T-helper 2 cell treated with Interferon-gamma antibody and Interleukin-4, amounts not matched to agents 5 μg/mL and 100 μg/mL, for 36 hours (primary cell): ENCODE measurements at regions not wholly inside any gene's neighbourhood (a gene's known extent, or its start where the extent isn't known, plus 50 kb on each side); places are given as distances from the start of the nearest gene placed in this dataset.
"Not testable (repeated sequence)": the region's sequence is repeated elsewhere in the genome, so short reads cannot be mapped to it uniquely, and the experiment has no call there.

Source experiments
- DNase-seq: peaks from one replicate; pipeline ENCODE4 v3.0.0; 2021; ENCODE audit warnings: low spot score
- H3K27ac Mint-ChIP-seq: one replicate; pipeline ENCODE4 v1.8.0; 2021; ENCODE audit warnings: mild to moderate bottlenecking, mixed read lengths
- H3K27me3 Mint-ChIP-seq: one replicate; pipeline ENCODE4 v1.8.0; 2021; ENCODE audit warnings: low read depth, mixed read lengths
- H3K36me3 Mint-ChIP-seq: one replicate; pipeline ENCODE4 v1.8.0; 2021; ENCODE audit warnings: low read depth, mixed read lengths
- H3K4me1 Mint-ChIP-seq: one replicate; pipeline ENCODE4 v1.8.0; 2021; ENCODE audit warnings: low read depth, mixed read lengths
- H3K4me3 Mint-ChIP-seq: one replicate; pipeline ENCODE4 v1.8.0; 2022; ENCODE audit warnings: mild to moderate bottlenecking, moderate library complexity, mixed read lengths
- H3K9me3 Mint-ChIP-seq: one replicate; pipeline ENCODE4 v1.8.0; 2021; ENCODE audit warnings: mixed read lengths

DNA sequence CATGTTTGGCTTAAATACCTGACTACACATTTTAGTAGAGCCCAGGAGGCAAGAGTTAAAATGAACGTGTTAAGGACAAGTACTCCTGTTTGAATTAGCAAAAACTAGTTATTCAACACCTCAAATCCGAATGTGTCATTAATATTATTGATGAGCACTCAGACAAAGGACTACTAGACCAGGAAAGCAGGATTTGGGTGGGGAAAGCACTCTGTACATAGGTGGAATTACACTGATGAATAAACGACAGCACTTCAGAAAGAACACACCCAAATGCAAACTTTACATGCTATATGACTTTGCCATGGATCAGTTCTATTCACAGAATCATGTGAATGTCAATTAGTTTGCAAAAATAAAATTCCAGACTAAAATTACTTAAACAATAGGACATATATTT is 95.1 kb upstream of the CAV2 start:
- H3K4me1 Mint-ChIP-seq = no peaks in the 10 kb centered on the region
- H3K9me3 Mint-ChIP-seq = no peaks in the 10 kb centered on the region
- H3K27me3 Mint-ChIP-seq = peaks cover 7% of the 10 kb centered on the region
- H3K27ac Mint-ChIP-seq = no peak overlapping the region
- no peak overlapping the region for H3K4me3 Mint-ChIP-seq
- no peaks in the 10 kb centered on the region for H3K36me3 Mint-ChIP-seq
- DNase-seq = no peak

GRCh38 chr7:116405810-116406209 is 93.7 kb upstream of the CAV2 start:
- Mint-ChIP-seq H3K27me3 (peaks cover 7% of the 10 kb centered on the region), H3K4me1 (no peaks in the 10 kb centered on the region), H3K9me3 (no peaks in the 10 kb centered on the region), H3K36me3 (no peaks in the 10 kb centered on the region), H3K4me3 (no peak overlapping the region), H3K27ac (no peak overlapping the region)
- DNase-seq = no peak

GRCh38 chr7:116407165-116407564 is 92.4 kb upstream of the CAV2 start:
- Mint-ChIP-seq H3K4me1 (no peaks in the 10 kb centered on the region), H3K4me3 (no peak overlapping the region), H3K27me3 (peaks cover 5% of the 10 kb centered on the region), H3K36me3 (no peaks in the 10 kb centered on the region), H3K27ac (no peak overlapping the region), H3K9me3 (no peaks in the 10 kb centered on the region)
- no peak for DNase-seq

GRCh38 chr7:116408166-116408565 is 91.4 kb upstream of the CAV2 start:
- Mint-ChIP-seq H3K4me1 (no peaks in the 10 kb centered on the region), H3K4me3 (no peak overlapping the region), H3K27me3 (peaks cover 2% of the 10 kb centered on the region), H3K27ac (no peak overlapping the region), H3K9me3 (no peaks in the 10 kb centered on the region), H3K36me3 (no peaks in the 10 kb centered on the region)
- DNase-seq = no peak

DNA sequence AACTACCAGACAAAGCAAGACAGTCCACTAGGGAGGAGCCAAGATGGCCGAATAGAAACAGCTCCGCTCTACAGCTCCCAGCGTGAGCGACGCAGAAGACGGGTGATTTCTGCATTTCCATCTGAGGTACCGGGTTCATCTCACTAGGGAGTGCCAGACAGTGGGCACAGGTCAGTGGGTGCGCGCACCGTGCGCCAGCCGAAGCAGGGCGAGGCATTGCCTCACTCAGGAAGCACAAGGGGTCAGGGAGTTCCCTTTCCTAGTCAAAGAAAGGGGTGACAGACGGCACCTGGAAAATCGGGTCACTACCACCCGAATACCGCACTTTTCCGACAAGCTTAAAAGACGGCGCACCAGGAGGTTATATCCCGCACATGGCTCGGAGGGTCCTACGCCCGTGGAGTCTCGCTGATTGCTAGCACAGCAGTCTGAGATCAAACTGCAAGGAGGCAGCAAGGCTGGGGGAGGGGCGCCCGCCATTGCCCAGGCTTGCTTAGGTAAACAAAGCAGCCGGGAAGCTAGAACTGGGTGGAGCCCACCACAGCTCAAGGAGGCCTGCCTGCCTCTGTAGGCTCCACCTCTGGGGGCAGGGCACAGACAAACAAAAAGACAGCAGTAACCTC is 90.6 kb upstream of the CAV2 start:
- not testable (repeated sequence) for H3K27me3 Mint-ChIP-seq, H3K36me3 Mint-ChIP-seq, H3K27ac Mint-ChIP-seq, H3K4me1 Mint-ChIP-seq, DNase-seq, H3K4me3 Mint-ChIP-seq, H3K9me3 Mint-ChIP-seq

- not testable (repeated sequence) for H3K4me1 Mint-ChIP-seq, H3K36me3 Mint-ChIP-seq, H3K27ac Mint-ChIP-seq, H3K4me3 Mint-ChIP-seq, H3K9me3 Mint-ChIP-seq, DNase-seq, H3K27me3 Mint-ChIP-seq
Observed at GRCh38 chr7:116410694-116411093, 88.8 kb upstream of the CAV2 start.

DNA sequence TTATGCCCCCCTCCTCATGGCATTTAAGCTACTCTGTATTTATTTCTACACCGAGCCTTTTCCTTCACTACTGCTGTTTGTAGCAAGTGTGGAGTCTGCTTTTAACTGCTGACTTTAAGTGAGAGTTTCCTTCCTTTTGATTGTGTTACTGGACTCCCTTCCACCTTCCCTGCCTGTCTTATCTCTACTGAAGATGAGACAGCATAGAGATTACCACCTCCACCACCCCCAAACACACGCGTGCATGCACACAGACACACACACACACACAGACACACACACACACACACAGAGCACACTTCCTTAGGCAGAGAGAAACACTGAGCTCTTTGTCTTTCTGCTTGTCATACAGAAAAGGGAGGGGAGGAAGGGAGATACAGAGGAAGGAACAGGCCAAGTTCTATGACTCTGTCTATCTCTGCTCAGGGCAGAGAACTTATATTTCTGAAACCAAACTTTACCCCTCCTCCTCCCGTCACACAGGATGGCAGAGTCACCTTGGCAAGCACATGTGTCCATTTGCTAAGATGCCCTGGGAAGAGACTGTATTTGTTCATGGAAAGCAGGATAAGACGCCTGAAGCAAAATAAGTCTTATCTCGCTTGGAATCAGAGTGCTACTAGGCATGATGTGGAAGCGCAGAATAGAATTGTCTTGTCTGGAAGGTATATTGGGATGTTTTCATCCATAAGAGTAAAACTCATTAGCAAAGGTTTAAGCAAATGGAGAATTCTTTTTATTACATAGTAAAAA is 81.8 kb upstream of the CAV2 start:
- H3K9me3 Mint-ChIP-seq = no peaks in the 10 kb centered on the region
- H3K27ac Mint-ChIP-seq = no peak overlapping the region
- DNase-seq = no peak
- H3K4me3 Mint-ChIP-seq = no peak overlapping the region
- H3K27me3 Mint-ChIP-seq = peaks cover 10% of the 10 kb centered on the region
- no peaks in the 10 kb centered on the region for H3K36me3 Mint-ChIP-seq
- no peaks in the 10 kb centered on the region for H3K4me1 Mint-ChIP-seq

GRCh38 chr7:116418524-116418923 is 81.0 kb upstream of the CAV2 start:
- no peaks in the 10 kb centered on the region for H3K4me1 Mint-ChIP-seq
- no peak for DNase-seq
- H3K9me3 Mint-ChIP-seq = no peaks in the 10 kb centered on the region
- H3K4me3 Mint-ChIP-seq = no peak overlapping the region
- no peak overlapping the region for H3K27ac Mint-ChIP-seq
- H3K27me3 Mint-ChIP-seq = peaks cover 10% of the 10 kb centered on the region
- H3K36me3 Mint-ChIP-seq = no peaks in the 10 kb centered on the region

DNA sequence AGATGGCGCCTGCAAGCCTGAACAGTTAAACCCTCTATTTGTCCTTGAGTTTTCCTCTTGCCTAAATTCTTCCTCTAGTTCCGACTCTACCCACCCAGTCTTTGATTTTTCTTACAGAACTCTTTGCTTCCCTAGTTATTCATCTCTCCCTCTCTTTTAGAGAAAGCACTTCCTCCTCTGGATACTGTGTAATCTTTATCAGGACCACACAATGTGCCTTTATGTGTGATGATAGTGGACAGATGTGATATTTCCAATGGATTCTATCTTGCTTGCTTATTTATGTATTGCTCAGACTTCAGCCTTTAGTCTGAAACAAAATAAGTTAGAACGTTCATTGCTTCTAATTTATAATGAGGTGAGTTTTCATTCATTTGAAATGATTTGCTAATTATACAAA is 79.5 kb upstream of the CAV2 start:
- H3K4me3 Mint-ChIP-seq = no peak overlapping the region
- peaks cover 10% of the 10 kb centered on the region for H3K27me3 Mint-ChIP-seq
- no peak overlapping the region for H3K27ac Mint-ChIP-seq
- H3K4me1 Mint-ChIP-seq = no peaks in the 10 kb centered on the region
- no peaks in the 10 kb centered on the region for H3K9me3 Mint-ChIP-seq
- no peak for DNase-seq
- no peaks in the 10 kb centered on the region for H3K36me3 Mint-ChIP-seq

GRCh38 chr7:116421298-116421697 is 78.2 kb upstream of the CAV2 start:
- Mint-ChIP-seq H3K4me1 (no peaks in the 10 kb centered on the region), H3K27me3 (peaks cover 10% of the 10 kb centered on the region), H3K4me3 (no peak overlapping the region), H3K36me3 (no peaks in the 10 kb centered on the region), H3K27ac (no peak overlapping the region), H3K9me3 (no peaks in the 10 kb centered on the region)
- no peak for DNase-seq

- Mint-ChIP-seq H3K9me3 (no peaks in the 10 kb centered on the region), H3K27ac (no peak overlapping the region), H3K4me1 (no peaks in the 10 kb centered on the region), H3K27me3 (peaks cover 8% of the 10 kb centered on the region), H3K36me3 (no peaks in the 10 kb centered on the region), H3K4me3 (no peak overlapping the region)
- no peak for DNase-seq
Observed at GRCh38 chr7:116422683-116423082, 76.9 kb upstream of the CAV2 start.

DNA sequence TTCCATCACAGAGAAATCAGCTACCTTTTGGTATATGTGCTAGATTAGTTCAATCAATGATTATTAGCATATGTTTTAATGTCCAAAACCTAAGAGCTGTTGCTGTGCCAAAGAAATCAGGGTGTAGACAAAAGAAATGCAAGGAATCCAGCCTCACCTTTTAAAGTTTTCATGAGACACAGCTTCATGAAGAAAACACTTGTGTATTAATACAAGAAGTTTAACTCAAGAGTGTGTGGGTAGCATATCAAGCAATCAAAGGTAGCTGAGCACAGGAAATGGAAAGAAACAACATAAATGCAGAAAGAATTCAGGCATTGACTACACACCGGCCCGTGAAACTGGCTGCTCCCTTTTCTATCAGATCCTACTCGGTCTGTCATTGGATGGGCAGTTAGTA is 76.0 kb upstream of the CAV2 start:
- Mint-ChIP-seq H3K27ac (no peak overlapping the region), H3K4me3 (no peak overlapping the region), H3K36me3 (no peaks in the 10 kb centered on the region), H3K4me1 (no peaks in the 10 kb centered on the region), H3K9me3 (no peaks in the 10 kb centered on the region), H3K27me3 (peaks cover 4% of the 10 kb centered on the region)
- no peak for DNase-seq

DNA sequence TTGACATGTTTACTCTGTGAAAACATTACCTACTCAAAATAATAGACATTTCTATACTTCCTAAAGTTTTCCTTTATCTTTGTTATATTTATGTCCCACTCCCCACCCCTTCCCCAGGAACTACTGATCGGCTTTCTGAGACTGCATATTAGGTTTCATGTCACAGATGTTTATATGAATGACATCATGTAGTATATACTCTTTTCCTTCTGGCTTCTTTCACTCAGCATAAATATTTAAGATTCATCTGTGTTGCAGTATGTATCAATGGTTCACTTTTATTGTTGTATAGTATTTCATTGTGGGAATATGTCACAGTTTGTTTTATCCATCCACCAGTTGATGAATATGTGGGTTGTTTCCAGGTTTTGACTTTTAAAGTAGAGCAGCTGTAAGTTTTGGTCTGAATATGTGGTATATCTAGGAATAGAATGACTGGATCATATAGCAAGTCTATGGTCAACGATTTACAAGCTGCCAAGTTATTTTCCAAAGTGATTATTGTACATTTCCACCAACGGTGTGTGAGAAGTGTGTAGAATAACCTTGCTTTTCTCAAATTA is 73.8 kb upstream of the CAV2 start:
- no peak overlapping the region for H3K27ac Mint-ChIP-seq
- DNase-seq = no peak
- no peaks in the 10 kb centered on the region for H3K4me1 Mint-ChIP-seq
- no peak overlapping the region for H3K4me3 Mint-ChIP-seq
- H3K27me3 Mint-ChIP-seq = no peaks in the 10 kb centered on the region
- H3K36me3 Mint-ChIP-seq = no peaks in the 10 kb centered on the region
- H3K9me3 Mint-ChIP-seq = no peaks in the 10 kb centered on the region

GRCh38 chr7:116426428-116427156 is 72.9 kb upstream of the CAV2 start:
- H3K9me3 Mint-ChIP-seq = no peaks in the 10 kb centered on the region
- H3K4me3 Mint-ChIP-seq = no peak overlapping the region
- H3K27ac Mint-ChIP-seq = no peak overlapping the region
- no peaks in the 10 kb centered on the region for H3K4me1 Mint-ChIP-seq
- DNase-seq = no peak
- H3K36me3 Mint-ChIP-seq = no peaks in the 10 kb centered on the region
- no peaks in the 10 kb centered on the region for H3K27me3 Mint-ChIP-seq
